GM12864 (cell line): ENCODE measurements at regions not wholly inside any gene's neighbourhood (a gene's known extent, or its start where the extent isn't known, plus 50 kb on each side); places are given as distances from the start of the nearest gene placed in this dataset.

ENCODE experiments used
- DNase-seq: peaks from one replicate; pipeline ENCODE4 v3.0.0-alpha.2; 2011; ENCODE audit warnings: low read depth
- H3K4me3 ChIP-seq: 2 replicates; pipeline ENCODE4 v1.5.1; 2011; ENCODE audit warnings: mild to moderate bottlenecking, low read depth, low read length, control low read depth
- CTCF ChIP-seq: IDR thresholded peaks from 2 replicates; pipeline ENCODE4 v1.5.1; 2011; ENCODE audit warnings: low read depth, mild to moderate bottlenecking, moderate library complexity, low read length, control low read depth, inconsistent platforms; ENCODE audit errors: missing control alignments

- DNase-seq: no peak
- no peak overlapping the region for H3K4me3 ChIP-seq
These were observed 684.5 kb upstream of the ARGLU1 start for GRCh38 chr13:107252428-107252827.

GRCh38 chr13:107252021-107252420, 684.1 kb upstream of the ARGLU1 start:
- DNase-seq: no peak
- H3K4me3 ChIP-seq: no peak overlapping the region
- no peak for TF ChIP-seq CTCF

More at GRCh38 chr13:107252428-107252827, 684.5 kb upstream of the ARGLU1 start:
- TF ChIP-seq CTCF: no peak

DNA sequence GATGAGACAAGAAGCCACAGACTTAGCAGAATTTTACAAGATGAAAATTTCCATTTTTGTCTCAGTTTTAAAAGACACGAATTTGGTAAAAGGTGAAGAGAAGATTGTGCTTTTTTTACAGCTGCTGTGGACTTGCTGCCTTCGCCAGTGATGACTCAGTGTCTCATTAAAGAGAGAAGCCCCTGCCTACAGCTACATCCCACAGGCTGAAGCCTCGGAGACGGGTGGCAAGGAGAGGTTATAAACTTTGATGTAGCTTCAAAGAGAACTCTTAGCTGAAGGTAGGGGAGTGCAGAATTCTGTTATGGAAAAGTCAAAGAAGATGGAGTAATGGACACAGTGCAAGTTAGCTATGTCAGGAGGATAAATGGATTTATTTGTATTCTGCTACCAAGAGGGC, 683.4 kb upstream of the ARGLU1 start:
- H3K4me3 ChIP-seq: no peak overlapping the region
- no peak for TF ChIP-seq CTCF
- no peak for DNase-seq

- no peak for DNase-seq
- H3K4me3 ChIP-seq: no peak overlapping the region
- no peak for TF ChIP-seq CTCF
These were observed 682.7 kb upstream of the ARGLU1 start for GRCh38 chr13:107250628-107251027.

GRCh38 chr13:107244241-107244640, 676.3 kb upstream of the ARGLU1 start:
- no peak for TF ChIP-seq CTCF
- no peak for DNase-seq
- H3K4me3 ChIP-seq: no peak overlapping the region

DNA sequence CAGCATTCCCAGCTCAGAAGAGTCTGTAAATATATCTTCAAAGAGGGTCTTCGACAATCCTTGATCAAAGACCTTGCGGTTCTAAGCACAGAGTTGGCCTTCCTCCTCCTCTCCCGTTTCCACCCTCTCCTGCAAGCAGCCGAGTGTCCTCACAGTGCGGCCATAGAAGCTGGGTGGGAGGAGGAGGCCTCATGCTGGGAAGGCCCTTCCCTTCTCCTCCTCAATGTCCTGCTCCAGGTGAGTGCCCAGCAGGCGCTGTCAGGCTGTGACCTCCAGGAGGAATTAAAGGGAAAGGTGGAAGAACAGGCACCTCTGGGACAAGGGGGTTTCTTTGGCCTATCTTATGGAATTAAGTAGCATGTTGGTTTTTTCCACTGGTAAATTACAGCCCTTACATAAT, 674.2 kb upstream of the ARGLU1 start:
- no peak overlapping the region for H3K4me3 ChIP-seq
- DNase-seq: no peak
- no peak for TF ChIP-seq CTCF

- no peak for TF ChIP-seq CTCF
- no peak overlapping the region for H3K4me3 ChIP-seq
- DNase-seq: no peak
These were observed 673.4 kb upstream of the ARGLU1 start for GRCh38 chr13:107241381-107241780.
